Mucosa of rectum (tissue), 2 donors: ENCODE measurements at regions not wholly inside any gene's neighbourhood (a gene's known extent, or its start where the extent isn't known, plus 50 kb on each side); places are given as distances from the start of the nearest gene placed in this dataset.

Experiments
- H3K27ac ChIP-seq, 2 donors: one replicate each; pipeline ENCODE4 v1.7.0; 2013; ENCODE audit warnings: inconsistent platforms in 2 of 2, low read depth in 2 of 2, low read length in 2 of 2
- H3K27me3 ChIP-seq, 2 donors: one replicate each; pipeline ENCODE4 v1.7.0; 2013; ENCODE audit warnings: low read length in 2 of 2; ENCODE audit not compliant: control insufficient read depth in 2 of 2, insufficient read depth in 2 of 2
- H3K36me3 ChIP-seq, 2 donors: one replicate each; pipeline ENCODE4 v1.7.0; 2013; ENCODE audit warnings: low read length in 2 of 2; ENCODE audit not compliant: control insufficient read depth in 2 of 2, insufficient read depth in 2 of 2
- H3K4me1 ChIP-seq, 2 donors: one replicate each; pipeline ENCODE4 v1.7.0; 2013; ENCODE audit warnings: low read length in 2 of 2, mild to moderate bottlenecking in 1 of 2; ENCODE audit not compliant: control insufficient read depth in 2 of 2, insufficient read depth in 2 of 2
- H3K4me3 ChIP-seq, 2 donors: one replicate each; pipeline ENCODE4 v1.7.0; 2013; ENCODE audit warnings: low read length in 2 of 2
- H3K9ac ChIP-seq, 2 donors: one replicate each; pipeline ENCODE4 v1.7.0; 2013; ENCODE audit warnings: low read length in 2 of 2, low read depth in 1 of 2, mild to moderate bottlenecking in 1 of 2
- H3K9me3 ChIP-seq, 2 donors: one replicate each; pipeline ENCODE4 v1.7.0; 2013; ENCODE audit warnings: low read length in 2 of 2; ENCODE audit not compliant: control insufficient read depth in 2 of 2
- donor health status: healthy.
- donor health status: Normal muscosa, but diverticular disease.

DNA sequence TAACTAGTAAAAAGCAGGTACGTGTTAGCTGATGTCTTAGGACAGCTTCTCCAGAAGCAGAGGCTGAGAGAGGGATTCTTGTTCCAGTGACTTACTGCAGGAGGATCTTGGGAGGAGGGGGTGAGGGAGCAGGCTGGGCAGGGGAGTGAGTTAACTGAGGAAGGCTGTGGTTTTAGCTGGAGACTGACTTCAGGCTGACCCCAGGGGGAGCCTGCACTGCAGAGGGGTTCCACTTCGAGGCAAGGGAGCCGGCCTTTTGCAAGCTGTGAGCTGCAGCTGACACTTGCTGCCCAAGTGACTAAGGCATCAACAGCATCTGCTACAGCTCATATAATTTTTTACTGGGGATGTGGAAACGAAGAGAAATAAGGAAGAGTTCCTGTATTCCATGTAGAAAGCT, 50.4 kb upstream of the SOD1 start:
- H3K4me1 ChIP-seq: no peaks in the 10 kb centered on the region
- H3K27me3 ChIP-seq: no peaks in the 10 kb centered on the region
- H3K9me3 ChIP-seq: no peaks in the 10 kb centered on the region
- H3K9ac ChIP-seq: no peak overlapping the region
- H3K36me3 ChIP-seq: no peaks in the 10 kb centered on the region
- H3K4me3 ChIP-seq: no peak overlapping the region
- H3K27ac ChIP-seq: no peak overlapping the region

DNA sequence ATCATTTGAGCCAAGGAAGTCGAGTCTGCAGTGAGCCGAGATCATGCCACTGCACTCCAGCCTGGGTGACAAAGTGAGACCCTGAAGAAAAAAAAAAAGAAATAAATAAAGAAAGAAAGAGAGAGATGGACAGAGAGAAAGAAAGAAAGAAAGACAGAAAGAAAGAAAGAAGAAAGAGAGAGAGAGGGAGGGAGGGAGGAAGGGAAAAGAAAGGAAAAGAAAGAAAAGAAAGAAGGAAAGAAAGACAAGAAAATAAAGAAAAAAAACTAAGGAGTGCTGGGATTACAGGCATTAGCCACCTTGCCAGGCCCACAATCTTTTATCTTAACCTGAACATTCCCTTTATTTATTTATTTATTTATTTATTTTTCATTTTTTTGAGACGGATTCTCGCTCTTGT, 51.7 kb upstream of the SOD1 start:
- no peaks in the 10 kb centered on the region for H3K4me1 ChIP-seq
- H3K27ac ChIP-seq: no peak overlapping the region
- no peak overlapping the region for H3K9ac ChIP-seq
- no peaks in the 10 kb centered on the region for H3K27me3 ChIP-seq
- no peaks in the 10 kb centered on the region for H3K9me3 ChIP-seq
- no peaks in the 10 kb centered on the region for H3K36me3 ChIP-seq
- no peak overlapping the region for H3K4me3 ChIP-seq

DNA sequence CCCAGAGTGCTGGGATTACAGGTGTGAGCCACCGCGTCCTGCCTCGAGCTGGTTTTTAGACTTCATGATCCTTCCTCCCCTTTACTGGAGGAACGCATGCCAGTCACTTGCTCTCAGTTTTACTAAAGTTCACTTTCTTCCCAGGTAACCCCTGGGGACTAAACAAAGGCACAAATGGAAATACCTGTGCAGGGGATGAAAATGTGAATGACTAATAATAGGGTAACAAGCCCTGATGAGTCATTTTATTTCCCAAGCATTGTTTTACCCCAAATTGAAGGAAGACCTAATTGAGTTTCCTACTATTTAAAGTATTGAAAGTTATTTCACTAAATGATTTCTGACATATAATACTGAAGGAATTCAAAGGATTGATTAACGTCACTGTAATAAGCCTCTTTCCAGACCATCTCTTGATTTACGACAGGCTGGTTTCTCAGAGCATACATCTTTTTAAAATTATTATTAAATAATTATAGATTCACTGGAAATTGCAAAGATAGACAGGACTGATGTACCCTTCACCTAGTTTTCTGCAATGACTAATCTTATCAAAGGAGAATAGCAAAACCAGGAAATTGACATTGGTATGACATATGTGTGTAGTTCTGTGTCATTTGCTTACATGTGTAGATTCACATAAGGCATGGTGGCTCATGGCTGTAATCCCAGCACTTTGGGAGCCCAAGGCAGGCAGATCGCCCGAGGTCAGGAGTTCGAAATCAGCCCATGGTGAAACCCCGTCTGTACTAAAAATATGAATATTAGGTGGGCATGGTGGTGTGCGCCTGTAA, 53.2 kb upstream of the SOD1 start:
- H3K9ac ChIP-seq: no peak overlapping the region
- no peaks in the 10 kb centered on the region for H3K36me3 ChIP-seq
- H3K27me3 ChIP-seq: no peaks in the 10 kb centered on the region
- H3K27ac ChIP-seq: no peak overlapping the region
- no peak overlapping the region for H3K4me3 ChIP-seq
- H3K9me3 ChIP-seq: no peaks in the 10 kb centered on the region
- no peaks in the 10 kb centered on the region for H3K4me1 ChIP-seq

DNA sequence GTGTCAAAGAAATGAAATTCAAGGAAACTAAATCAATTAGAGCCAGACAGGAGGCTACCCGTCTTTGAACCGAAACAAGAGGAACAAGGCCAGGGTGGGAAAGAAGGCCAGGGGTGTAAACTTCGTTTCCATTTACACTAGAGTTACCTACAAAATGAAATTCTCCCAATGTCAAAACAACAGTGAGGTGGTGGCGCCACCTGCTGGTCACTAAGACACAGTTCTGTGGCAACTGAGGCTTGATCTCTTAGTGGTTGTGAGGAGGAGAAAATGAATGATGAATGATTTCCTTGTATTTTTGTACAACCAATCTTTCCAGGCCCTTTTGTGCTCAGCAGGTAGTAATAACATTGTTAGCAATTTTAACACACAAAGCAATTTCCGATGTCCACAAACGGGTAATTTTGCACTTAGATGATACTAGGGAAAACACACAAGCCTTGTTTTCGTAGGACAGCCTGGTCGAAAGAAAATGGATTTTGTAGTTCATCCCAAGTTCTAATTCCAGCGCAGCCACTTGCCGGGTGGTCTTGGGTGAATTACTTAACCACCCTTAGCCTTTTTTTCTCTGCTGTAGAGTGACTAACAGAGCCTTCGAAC, 54.8 kb upstream of the SOD1 start:
- H3K4me3 ChIP-seq: no peak overlapping the region
- H3K36me3 ChIP-seq: no peaks in the 10 kb centered on the region
- no peaks in the 10 kb centered on the region for H3K4me1 ChIP-seq
- no peaks in the 10 kb centered on the region for H3K27me3 ChIP-seq
- no peak overlapping the region for H3K9ac ChIP-seq
- H3K27ac ChIP-seq: no peak overlapping the region
- no peaks in the 10 kb centered on the region for H3K9me3 ChIP-seq

DNA sequence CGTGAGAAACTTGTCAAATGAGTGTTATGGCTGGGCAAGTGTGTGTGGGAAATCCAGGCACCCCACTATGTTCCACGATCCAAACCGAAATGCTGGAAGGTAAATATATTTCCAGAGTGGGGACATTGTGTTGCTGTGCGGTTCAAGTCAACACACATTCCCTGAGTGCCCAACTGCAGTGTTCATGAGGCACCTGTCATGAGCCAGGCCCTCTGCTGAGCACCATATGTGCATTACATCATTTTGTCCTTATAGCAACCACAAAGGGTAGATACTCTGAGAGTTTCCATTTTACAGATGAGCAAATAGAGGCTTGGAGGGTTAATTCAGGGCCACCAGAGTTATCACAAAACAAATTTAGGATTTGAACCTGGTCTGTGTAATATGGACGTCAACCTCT, 59.9 kb upstream of the SOD1 start:
- Histone ChIP-seq H3K9ac (no peak overlapping the region), H3K36me3 (no peaks in the 10 kb centered on the region), H3K9me3 (no peaks in the 10 kb centered on the region), H3K27me3 (no peaks in the 10 kb centered on the region), H3K4me1 (no peaks in the 10 kb centered on the region), H3K27ac (no peak overlapping the region), H3K4me3 (no peak overlapping the region)

DNA sequence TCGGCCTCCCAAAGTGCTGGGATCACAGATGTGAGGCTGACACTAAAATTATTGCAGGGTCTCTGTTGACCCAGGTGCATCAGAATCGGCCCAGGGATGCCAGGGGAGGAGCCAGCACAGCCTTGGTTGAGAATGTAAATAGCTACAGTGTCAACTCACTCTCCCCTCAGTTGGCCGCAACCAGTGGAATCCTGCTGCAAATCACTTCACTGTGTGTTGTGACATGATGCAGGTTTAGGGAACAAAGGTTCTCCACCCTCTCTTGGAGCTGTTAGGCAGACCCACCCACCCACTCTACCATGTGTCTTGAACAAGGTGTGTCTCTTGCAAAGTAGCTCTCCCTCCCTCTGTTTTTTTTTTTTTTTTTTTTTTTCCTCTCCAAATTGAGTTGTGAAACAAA, 60.5 kb upstream of the SOD1 start:
- Histone ChIP-seq H3K27me3 (no peaks in the 10 kb centered on the region), H3K36me3 (no peaks in the 10 kb centered on the region), H3K4me3 (no peak overlapping the region), H3K4me1 (no peaks in the 10 kb centered on the region), H3K27ac (no peak overlapping the region), H3K9ac (no peak overlapping the region), H3K9me3 (no peaks in the 10 kb centered on the region)

DNA sequence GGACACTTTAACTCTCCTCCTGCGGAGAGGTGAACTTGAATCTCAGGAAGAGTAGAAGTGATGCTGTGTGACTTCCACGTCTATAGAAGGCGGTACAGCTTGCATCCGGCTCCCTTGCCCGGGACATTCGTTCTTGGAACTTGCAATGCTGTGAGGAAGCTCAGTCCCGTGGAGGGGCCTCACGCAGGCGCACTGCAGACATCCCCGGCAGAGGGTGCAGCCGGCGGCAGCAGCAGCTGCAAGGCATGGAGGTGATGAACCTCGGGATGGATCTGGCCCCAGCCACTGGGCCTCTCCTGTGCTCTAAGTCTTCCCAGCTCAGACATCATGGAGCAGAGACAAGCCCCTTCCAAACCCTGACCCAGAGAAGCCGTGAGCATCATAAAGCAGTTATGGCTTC, 61.8 kb upstream of the SOD1 start:
- no peaks in the 10 kb centered on the region for H3K27me3 ChIP-seq
- no peaks in the 10 kb centered on the region for H3K36me3 ChIP-seq
- H3K4me1 ChIP-seq: no peaks in the 10 kb centered on the region
- no peak overlapping the region for H3K9ac ChIP-seq
- H3K9me3 ChIP-seq: no peaks in the 10 kb centered on the region
- no peak overlapping the region for H3K4me3 ChIP-seq
- no peak overlapping the region for H3K27ac ChIP-seq

DNA sequence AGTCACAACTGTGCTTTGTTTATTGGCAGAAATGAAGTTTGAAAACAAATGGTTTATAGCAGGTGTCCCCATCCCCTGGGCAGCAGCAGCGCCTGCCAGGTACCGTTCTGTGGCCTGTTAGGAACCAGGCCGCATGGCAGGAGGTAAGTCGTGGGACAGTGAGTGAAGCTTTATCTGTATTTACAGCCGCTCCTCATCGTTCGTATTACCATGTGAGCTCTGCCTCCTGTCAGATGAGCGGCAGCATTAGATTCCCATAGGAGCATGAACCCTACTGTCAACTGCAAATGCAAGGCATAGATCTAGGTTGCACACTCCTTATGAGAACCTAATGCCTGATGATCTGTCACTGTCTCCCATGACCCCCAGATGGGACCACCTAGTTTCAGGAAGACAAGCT, 63.4 kb upstream of the SOD1 start:
- H3K9me3 ChIP-seq: no peaks in the 10 kb centered on the region
- no peaks in the 10 kb centered on the region for H3K27me3 ChIP-seq
- no peaks in the 10 kb centered on the region for H3K36me3 ChIP-seq
- H3K27ac ChIP-seq: no peak overlapping the region
- no peak overlapping the region for H3K4me3 ChIP-seq
- H3K9ac ChIP-seq: no peak overlapping the region
- H3K4me1 ChIP-seq: no peaks in the 10 kb centered on the region

DNA sequence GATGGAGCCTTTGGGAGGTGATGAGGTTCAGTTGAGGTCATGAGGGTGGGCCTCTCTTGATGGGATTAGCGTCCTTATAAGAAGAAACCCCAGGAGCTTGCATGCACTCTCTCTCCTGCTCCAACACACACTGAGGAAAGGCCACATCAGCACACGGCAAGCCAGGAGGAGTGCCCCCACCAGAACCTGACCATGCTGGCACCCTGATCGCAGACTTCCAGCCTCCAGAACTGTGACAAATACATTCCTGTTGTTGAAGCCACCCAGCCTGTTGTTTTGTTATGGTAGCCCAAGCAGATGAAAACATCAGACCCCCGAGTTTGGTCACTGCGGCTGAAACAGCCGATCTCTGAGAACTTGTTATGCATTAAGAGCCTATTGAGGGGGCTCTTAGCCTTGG, 64.8 kb upstream of the SOD1 start:
- H3K4me1 ChIP-seq: no peaks in the 10 kb centered on the region
- no peak overlapping the region for H3K27ac ChIP-seq
- no peak overlapping the region for H3K4me3 ChIP-seq
- H3K9me3 ChIP-seq: no peaks in the 10 kb centered on the region
- no peak overlapping the region for H3K9ac ChIP-seq
- H3K27me3 ChIP-seq: no peaks in the 10 kb centered on the region
- no peaks in the 10 kb centered on the region for H3K36me3 ChIP-seq

DNA sequence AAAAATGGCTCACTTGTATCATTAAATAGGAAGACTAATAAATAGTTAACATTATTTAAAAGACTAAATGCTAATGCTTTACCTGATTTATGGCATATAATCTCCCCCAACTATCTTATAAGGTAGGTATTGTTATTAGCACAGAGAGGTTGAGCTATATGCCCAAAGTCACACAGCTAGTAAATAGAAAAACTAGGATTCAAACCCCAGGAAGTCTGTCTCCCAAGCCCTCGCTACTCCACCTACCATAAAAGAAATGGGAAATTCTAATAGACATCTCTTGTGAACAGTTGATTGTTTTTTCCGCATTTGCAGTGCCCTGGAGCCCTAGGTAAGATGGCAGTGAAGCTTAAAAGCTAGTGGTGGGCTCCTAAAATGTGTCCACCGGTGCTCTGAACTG, 65.2 kb upstream of the SOD1 start:
- Histone ChIP-seq H3K36me3 (no peaks in the 10 kb centered on the region), H3K9ac (no peak overlapping the region), H3K27ac (no peak overlapping the region), H3K4me1 (no peaks in the 10 kb centered on the region), H3K27me3 (no peaks in the 10 kb centered on the region), H3K9me3 (no peaks in the 10 kb centered on the region), H3K4me3 (no peak overlapping the region)
